GM19397 (cell line): ENCODE measurements at regions not wholly inside any gene's neighbourhood (a gene's known extent, or its start where the extent isn't known, plus 50 kb on each side); places are given as distances from the start of the nearest gene placed in this dataset.
"Not testable (repeated sequence)": the region's sequence is repeated elsewhere in the genome, so short reads cannot be mapped to it uniquely, and the experiment has no call there.

ENCODE experiments used
- ATAC-seq: cut with Tn5 transposase; IDR thresholded peaks from one replicate; pipeline ENCODE4 v1.9.1; 2021; ENCODE audit warnings: mild to moderate bottlenecking, moderate library complexity; ENCODE audit not compliant: unreplicated experiment

GRCh38 chr3:194264631-194265504 is 86.3 kb downstream of the CPN2 start:
- not testable (repeated sequence) for ATAC-seq

DNA sequence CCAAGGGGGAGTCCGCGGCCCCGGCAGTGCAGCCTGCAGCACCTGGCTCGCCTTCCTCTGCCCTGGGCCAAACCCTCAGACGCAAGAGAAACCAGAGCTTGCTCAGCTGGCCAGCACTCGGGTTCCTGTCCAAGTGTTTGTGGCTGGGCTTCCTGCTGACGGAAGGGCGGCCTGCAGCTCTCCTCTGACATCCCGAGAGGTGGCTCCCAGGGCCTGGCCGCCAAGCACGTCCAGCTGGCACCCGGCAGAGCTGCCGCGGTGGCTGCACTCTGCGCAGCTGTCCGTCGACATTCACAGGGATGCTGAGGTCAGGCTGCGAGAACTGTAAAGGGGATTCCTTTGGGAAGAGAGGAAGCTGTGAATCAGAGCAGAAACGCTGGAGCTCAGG is 85.6 kb downstream of the CPN2 start:
- ATAC-seq = no peak

GRCh38 chr3:194265996-194266964 is 84.8 kb downstream of the CPN2 start:
- ATAC-seq = no peak

DNA sequence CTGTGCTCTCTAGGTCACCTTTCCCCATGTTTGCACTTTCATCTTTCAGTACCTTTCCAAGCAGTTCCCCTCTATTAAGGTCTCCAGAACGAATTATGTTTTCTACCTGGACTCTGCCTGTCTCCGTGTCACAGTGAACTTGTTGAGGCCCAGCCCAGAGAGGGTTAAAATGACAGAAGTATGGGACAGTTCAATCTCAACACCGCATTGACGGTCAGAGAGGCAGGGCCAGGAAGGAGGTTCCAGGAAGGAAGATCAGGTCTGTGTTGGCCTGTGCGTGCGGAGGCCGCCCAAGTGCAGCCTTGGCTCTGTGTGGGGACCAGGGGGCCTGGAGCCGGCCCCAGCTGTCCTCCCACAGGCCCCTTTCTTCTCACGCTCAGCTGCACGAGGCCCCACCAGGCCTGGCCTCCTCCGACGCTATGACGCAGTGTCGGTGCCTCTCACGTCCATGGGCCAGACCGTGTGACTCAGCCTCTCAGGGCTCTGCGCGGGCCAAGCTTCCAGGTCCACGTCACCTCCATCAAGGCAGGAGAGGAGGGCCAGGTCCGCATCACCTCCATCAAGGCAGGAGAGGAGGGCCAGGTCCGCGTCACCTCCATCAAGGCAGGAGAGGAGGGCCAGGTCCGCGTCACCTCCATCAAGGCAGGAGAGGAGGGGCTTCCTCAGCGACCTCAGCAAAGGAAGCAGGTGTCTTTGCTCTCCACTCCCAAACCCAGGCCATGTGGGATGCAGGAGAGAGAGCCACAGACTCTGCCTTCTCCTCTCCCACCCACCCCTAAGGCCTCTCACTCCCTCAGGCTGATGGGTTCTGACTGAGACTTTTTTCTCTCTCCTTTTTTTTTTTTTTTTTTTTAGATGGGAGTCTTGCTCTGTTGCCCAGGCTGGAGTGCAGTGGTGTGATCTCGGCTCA is 83.1 kb downstream of the CPN2 start:
- ATAC-seq = no peak

DNA sequence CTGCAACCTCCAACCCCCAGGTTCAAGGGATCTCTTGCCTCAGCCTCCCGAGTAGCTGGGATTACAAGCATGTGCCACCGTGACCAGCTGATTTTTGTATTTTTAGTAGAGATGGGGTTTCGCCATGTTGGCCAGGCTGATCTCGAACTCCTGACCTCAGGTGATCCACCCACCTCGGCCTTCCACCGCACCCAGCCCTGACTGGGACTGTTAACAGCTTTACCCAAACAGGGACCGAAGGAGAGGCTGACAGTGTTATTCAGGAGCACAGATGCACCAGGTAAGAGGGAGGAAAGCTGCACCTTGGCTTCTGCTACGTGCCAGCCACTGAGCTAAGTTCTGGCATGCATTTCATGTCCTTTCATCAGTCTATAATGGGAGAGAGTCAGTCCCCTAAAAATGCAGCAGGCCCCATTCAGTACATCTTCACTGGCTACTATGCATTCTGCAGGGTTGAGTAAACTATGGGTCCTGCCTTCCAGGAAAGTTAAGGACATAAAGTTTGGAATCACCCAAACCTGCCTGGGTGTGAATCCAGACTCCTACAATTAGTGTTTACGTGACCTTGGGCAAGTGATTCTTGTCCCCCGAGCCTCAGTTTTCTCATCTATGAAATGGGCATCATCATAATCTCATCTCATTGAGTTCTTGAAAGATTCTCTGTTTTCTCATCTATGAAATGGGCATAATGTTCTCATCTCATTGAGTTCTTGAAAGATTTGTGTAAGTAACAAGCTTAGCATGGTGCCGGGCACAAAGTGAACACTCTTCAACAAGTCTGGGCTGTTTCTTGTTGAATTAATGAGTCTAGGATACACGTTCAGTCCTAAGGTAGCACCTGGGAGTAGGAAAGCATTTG is 82.2 kb downstream of the CPN2 start:
- no peak for ATAC-seq

GRCh38 chr3:194269610-194270145 is 81.5 kb downstream of the CPN2 start:
- no peak for ATAC-seq

DNA sequence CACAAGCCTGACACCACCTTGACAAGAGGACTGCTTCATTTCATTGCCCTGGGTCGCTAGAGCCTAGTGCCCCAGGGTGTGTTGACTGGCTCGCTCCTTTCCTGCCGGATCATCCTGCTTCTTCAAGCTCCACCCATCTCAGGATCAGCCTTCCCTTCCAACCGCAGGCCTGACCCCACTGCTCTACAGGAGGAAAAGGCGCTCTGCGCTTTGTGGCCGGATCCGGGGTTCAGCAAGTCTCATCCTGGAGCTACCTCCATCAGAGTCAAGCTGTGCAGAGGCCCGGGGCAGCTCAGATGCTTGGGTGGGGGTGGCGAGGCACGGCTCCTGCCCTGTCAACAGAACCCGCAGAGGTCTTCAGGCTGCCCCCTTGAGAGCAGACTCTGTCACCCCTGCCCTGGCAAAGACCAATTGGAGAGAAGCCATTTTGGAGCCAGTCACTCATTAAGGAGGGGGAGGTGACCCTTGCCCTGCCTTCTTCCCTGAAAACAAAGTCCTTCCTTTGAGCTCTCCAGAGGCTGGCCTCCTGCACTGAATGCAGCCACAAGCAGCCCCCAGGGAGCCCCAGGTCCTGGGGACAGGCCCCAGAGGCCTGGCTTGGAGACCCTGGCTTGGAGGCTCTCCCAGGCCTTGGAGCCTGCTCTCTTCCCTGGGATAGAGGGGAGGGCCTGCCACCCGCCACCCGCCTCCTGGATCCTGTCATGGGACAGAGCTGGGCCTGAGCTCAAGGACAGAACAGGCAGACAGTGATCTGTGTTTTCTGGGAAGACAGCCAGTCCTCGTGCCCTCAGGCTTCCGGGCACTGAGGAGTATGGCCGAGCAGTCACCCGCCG is 80.3 kb downstream of the CPN2 start:
- no peak for ATAC-seq

GRCh38 chr3:194271460-194272035 is 79.6 kb downstream of the CPN2 start:
- ATAC-seq = no peak

GRCh38 chr3:194272221-194272620 is 78.9 kb downstream of the CPN2 start:
- ATAC-seq = no peak

DNA sequence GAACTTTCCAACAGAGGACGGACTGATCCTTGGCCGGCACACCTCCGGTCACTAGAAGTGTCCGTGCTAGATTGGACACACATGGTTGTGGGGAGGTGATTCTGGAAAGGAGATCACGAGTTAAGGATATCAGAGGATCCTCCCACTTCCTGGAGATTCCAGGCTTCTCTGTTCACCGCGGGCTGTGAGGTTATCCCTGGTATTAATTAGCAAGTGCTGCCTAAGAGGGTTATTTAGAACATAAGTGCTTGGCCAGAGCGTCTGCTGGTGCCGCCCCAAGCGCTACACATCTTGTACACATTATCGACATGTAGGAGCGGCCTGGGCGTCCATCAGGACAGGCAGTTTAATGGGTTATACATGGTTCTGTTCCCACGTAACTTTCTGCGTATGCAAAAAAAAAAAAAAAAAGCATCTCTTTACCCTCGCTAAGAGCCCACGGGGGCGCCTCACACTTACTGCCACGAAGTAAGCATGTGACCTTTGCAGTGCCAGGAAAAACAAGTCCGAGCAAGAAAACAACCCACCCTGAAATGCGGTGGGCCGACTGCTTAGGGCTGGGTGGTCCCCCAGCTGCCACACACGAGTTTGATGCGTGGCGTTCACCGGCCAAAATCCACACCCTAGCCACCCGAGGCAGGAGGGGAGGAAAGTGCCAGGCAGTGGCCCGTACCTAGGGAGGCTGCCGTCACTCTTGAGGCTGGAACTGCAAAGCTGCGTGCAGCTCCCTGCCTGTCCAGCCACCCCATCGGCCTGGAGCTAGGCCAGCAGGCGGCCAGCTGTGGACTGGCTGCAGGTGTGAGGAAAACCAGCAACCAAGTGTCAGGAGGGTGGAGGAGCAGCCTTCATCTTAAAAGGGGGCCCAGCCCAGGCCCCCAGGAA is 78.0 kb downstream of the CPN2 start:
- no peak for ATAC-seq

GRCh38 chr3:194273743-194274310 is 77.3 kb downstream of the CPN2 start:
- no peak for ATAC-seq

- no peak for ATAC-seq
Observed at GRCh38 chr3:194274424-194275085, 76.6 kb downstream of the CPN2 start.

DNA sequence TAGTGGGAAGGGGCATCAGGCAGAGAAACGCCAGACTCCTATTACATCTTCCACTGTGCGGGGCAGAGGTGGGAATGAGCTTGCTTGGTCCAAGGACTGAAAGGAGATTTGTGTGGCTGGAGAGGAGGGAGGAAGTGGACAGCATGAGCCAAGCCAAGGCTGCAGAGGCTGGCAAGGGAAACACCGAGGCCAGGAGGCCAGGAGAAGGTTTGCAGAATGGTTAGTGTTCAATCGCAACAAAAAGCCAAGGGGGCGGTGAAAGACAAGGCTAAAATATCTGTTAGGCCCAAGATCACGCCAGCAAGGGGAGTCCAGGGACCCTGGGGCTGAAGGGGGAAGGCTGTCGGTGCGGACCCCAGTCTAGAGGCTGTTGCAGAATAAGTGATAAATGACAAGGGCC is 75.8 kb downstream of the CPN2 start:
- ATAC-seq = no peak

DNA sequence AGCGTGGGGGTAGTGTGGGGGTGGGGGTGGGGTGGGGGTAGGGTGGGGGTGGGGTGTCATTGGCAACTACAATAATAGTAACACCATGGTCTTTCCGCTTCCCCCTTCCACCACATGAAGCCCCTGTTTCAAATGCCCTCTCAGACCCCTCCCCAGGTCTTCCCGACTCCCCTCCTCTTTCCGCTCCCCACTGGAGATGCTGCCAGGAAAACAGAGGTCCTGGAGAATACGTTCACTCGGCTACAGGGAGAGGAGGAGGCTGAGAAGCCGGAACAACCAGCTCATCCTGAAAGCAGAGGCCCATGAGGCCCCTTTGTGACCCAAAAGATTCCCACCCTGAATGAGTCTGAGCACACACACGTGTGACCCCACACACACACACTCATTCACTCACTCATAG is 75.4 kb downstream of the CPN2 start:
- no peak for ATAC-seq

DNA sequence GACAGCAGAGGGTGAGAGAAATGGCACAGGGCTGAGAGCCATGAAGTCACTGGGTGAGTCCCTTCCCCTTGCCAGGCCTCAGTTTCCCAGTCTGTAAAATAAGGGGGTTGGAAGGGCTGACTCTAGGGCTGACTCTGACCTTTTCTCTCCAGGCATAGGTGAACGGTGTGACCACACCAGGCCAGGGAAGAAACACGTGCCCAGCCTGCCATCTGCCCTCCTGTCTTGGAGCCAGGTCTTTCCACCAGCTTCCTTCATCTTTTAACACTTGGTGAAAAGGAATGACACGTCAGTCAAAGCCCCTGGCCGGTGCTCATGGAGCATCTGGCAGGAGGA is 74.4 kb downstream of the CPN2 start:
- ATAC-seq = no peak

- ATAC-seq = no peak
Observed at GRCh38 chr3:194277104-194277785, 73.9 kb downstream of the CPN2 start.
